Karpas-422 (cell line): ENCODE measurements at regions not wholly inside any gene's neighbourhood (a gene's known extent, or its start where the extent isn't known, plus 50 kb on each side); places are given as distances from the start of the nearest gene placed in this dataset.

Source experiments
- DNase-seq: peaks from one replicate; pipeline ENCODE4 v3.0.0-alpha.2; 2015
- H2AFZ ChIP-seq: fragments of 200-600 bp; sonication (generic); 2 replicates; pipeline ENCODE4 v1.6.1; 2014; ENCODE audit warnings: antibody characterized with exemption, low read length, mixed read lengths
- H3K27ac ChIP-seq: fragments of 200-600 bp; sonication (generic); 2 replicates; pipeline ENCODE4 v1.5.1; 2014; ENCODE audit warnings: mild to moderate bottlenecking, low read length, moderate library complexity
- H3K27me3 ChIP-seq: fragments of 200-600 bp; sonication (generic); 2 replicates; pipeline ENCODE4 v1.6.1; 2014; ENCODE audit warnings: low read length, mixed read lengths
- H3K36me3 ChIP-seq: fragments of 200-600 bp; sonication (generic); 2 replicates; pipeline ENCODE4 v1.6.1; 2014; ENCODE audit warnings: low read length, mixed read lengths; ENCODE audit not compliant: insufficient read depth
- H3K4me1 ChIP-seq: fragments of 200-600 bp; sonication (generic); 2 replicates; pipeline ENCODE4 v1.6.1; 2014; ENCODE audit warnings: mild to moderate bottlenecking, low read length, mixed read lengths
- H3K4me2 ChIP-seq: fragments of 200-600 bp; sonication (generic); 2 replicates; pipeline ENCODE4 v1.6.1; 2014; ENCODE audit warnings: low read length, low read depth, mild to moderate bottlenecking; ENCODE audit not compliant: poor library complexity, severe bottlenecking
- H3K4me3 ChIP-seq: fragments of 200-600 bp; sonication (generic); 2 replicates; pipeline ENCODE4 v1.5.1; 2014; ENCODE audit warnings: mild to moderate bottlenecking, antibody characterized with exemption, low read length, mixed read lengths
- H3K79me2 ChIP-seq: fragments of 200-600 bp; sonication (generic); 2 replicates; pipeline ENCODE4 v1.6.1; 2014; ENCODE audit warnings: mild to moderate bottlenecking, low read length, mixed read lengths
- H3K9ac ChIP-seq: fragments of 200-600 bp; sonication (generic); 2 replicates; pipeline ENCODE4 v1.6.0; 2014; ENCODE audit warnings: low read length
- H3K9me2 ChIP-seq: fragments of 200-600 bp; sonication (generic), shearing (Covaris generic); replicated peaks from 2 replicates; pipeline ENCODE4 v1.6.0; 2014; ENCODE audit warnings: mild to moderate bottlenecking, low read length, moderate library complexity; ENCODE audit not compliant: insufficient read depth
- H3K9me3 ChIP-seq: fragments of 300-700, 200-600 bp; sonication (generic); 2 replicates; pipeline ENCODE4 v1.6.1; 2014; ENCODE audit warnings: low read length, mixed read lengths
- H4K20me1 ChIP-seq: fragments of 200-600 bp; sonication (generic); 2 replicates; pipeline ENCODE4 v1.6.1; 2014; ENCODE audit warnings: mild to moderate bottlenecking, antibody characterized with exemption, low read length, low read depth; ENCODE audit not compliant: insufficient read depth

DNA sequence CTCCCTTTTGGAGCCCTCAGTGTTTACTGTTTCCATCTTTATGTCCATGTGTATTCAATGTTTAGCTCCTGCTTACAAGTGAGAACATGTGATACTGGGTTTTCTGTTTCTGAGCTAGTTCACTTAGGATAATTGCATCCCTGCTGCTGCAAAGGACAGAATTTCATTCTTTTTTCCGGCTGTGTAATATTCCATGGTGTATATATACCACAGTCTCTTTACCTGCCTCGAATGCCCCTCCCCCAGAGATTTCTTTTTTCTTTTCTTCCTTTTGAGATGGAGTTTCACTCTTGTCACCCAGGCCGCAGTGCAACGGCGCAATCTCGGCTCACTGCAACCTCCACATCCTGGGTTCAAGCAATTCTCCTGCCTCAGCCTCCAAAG lies 60.9 kb downstream of the RMI2 start:
- H4K20me1 ChIP-seq: no peaks in the 10 kb centered on the region
- H3K27me3 ChIP-seq: no peaks in the 10 kb centered on the region
- H3K79me2 ChIP-seq: no peaks in the 10 kb centered on the region
- no peak for DNase-seq
- H3K4me3 ChIP-seq: no peak overlapping the region
- H3K27ac ChIP-seq: no peak overlapping the region
- no peaks in the 10 kb centered on the region for H3K9me2 ChIP-seq
- no peaks in the 10 kb centered on the region for H3K36me3 ChIP-seq
- peaks cover 7% of the 10 kb centered on the region for H3K4me1 ChIP-seq
- no peak overlapping the region for H2AFZ ChIP-seq
- H3K9me3 ChIP-seq: no peaks in the 10 kb centered on the region
- no peak overlapping the region for H3K4me2 ChIP-seq
- H3K9ac ChIP-seq: no peak overlapping the region

DNA sequence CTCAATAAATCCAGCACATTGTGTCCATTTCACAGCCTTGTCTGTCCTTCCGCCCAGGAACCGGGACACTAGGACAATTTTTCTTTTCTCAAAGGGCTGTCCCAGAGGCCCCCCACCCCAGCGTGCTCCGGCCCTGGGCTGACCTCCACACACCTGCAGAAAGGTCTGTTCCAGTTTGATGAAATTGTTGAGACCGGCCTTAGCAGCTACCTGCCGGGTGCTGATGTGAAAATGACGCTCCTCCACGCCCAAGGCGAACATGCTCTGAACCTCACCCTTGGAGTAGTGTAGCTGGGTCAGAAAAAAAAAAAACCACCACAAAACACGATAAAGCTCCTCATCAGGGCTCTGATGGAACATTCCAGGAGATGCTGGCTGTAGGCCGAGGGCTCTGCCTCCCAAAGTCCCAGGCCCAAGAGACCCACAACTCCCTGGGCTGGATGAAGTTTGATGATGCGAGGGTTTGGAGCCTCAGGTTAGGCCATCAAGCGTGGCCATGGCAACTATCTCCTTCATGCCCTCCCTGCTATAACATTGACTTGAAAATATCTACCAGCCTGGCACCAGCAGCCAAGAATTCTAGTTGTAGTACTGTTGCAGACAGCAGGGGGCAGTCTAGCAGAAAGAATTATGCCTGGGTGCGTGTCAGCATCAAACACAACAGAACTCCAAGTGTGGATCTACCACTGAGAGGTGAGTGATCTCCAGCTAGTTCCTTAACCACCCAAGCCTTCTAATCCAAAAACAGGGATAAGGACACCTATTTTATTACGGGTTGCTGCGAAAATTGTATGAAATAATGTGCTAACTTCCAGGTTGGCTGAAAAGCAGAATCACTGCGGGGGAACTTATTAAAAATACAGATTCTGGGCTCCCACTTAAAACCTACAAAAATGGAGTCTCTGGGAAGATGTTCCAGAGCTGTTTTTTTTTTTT lies 62.1 kb downstream of the RMI2 start:
- peak; percentile 88 for DNase-seq
- H2AFZ ChIP-seq: no peak overlapping the region
- H3K27me3 ChIP-seq: no peaks in the 10 kb centered on the region

DNA sequence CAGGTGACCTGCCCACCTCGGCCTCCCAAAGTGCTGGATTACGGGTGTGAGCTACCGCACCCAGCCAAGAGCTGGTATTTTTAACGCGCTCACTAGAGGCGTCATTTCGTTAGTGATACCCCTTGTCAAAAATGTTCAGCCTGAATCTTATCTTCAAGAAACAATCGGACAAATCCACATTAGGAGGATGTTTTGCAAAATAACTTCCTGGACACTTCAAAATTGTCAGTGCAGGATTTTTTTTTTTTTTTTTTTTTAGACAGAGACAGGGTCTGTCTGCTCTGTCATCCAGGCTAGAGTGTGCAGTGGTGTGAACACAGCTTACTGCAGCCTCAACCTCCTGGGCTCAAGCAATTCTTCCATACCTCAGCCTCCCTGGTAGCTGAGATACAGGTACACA lies 63.0 kb downstream of the RMI2 start:
- Histone ChIP-seq H3K36me3 (no peaks in the 10 kb centered on the region), H3K79me2 (no peaks in the 10 kb centered on the region), H3K27ac (no peak overlapping the region), H3K4me3 (no peak overlapping the region), H4K20me1 (no peaks in the 10 kb centered on the region), H3K9ac (no peak overlapping the region), H3K4me2 (no peak overlapping the region), H3K4me1 (peaks cover 7% of the 10 kb centered on the region), H3K9me3 (no peaks in the 10 kb centered on the region), H3K27me3 (no peaks in the 10 kb centered on the region), H3K9me2 (no peaks in the 10 kb centered on the region), H2AFZ (no peak overlapping the region)
- no peak for DNase-seq

More for the DNA sequence above, 62.1 kb downstream of the RMI2 start:
- H4K20me1 ChIP-seq: no peaks in the 10 kb centered on the region
- peaks cover 7% of the 10 kb centered on the region for H3K4me1 ChIP-seq
- H3K36me3 ChIP-seq: no peaks in the 10 kb centered on the region
- no peak overlapping the region for H3K27ac ChIP-seq
- no peaks in the 10 kb centered on the region for H3K9me3 ChIP-seq
- H3K9me2 ChIP-seq: no peaks in the 10 kb centered on the region
- no peak overlapping the region for H3K9ac ChIP-seq
- no peaks in the 10 kb centered on the region for H3K79me2 ChIP-seq
- no peak overlapping the region for H3K4me3 ChIP-seq
- no peak overlapping the region for H3K4me2 ChIP-seq

DNA sequence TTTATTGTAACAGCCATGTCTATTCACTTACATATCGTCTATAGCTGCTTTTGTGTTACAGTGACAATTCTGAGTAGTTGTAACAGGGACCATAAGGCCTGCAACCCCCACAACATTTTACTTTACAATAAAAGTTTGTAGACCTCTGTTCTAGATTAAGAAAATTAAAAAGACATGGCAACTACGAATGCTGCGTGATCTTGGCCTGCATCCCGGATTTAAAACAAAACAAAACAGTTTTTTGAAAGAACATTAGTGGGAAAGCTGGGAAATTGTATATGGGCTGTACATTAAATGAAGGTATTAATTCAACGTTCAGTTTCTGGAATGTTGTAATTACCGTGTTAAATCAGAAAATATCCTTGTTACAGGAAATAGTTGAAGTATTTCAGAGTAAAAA lies 64.1 kb downstream of the RMI2 start:
- Histone ChIP-seq H3K27ac (no peak overlapping the region), H3K9me2 (no peaks in the 10 kb centered on the region), H3K4me2 (no peak overlapping the region), H4K20me1 (no peaks in the 10 kb centered on the region), H3K36me3 (no peaks in the 10 kb centered on the region), H3K9me3 (no peaks in the 10 kb centered on the region), H3K79me2 (no peaks in the 10 kb centered on the region), H2AFZ (no peak overlapping the region), H3K27me3 (no peaks in the 10 kb centered on the region), H3K4me3 (no peak overlapping the region), H3K4me1 (peaks cover 7% of the 10 kb centered on the region), H3K9ac (no peak overlapping the region)
- DNase-seq: no peak

DNA sequence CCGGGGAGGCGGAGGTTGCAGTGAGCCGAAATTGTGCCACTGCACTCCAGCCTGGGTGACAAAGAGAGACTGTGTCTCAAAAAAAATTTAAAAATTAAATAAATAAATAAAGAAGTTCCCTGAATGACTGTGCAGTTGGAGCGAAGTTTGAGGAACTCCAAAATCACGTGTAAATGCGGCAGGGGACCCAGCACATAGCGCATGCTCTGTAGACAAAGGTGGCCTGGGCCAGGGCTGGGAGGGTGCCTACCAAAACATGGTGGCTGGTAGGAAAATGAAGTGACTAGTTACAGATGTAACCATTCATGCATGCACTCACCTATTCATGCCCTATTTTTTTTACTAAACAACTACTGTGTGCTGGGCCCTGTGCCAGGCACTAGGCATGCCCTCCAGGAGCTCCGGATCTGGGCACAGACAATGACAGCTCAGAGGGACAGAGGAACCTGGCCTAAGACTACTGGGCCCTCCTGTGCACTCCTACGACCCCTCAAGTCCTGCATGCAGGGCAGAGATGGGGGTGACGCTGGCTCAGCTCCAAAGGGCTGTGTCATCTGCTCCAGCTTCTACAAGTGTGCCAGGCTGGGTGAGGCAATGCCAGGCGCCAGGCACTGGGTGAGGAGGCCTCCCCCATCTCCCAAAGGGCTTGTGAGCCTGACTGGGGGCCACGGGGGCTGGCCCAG lies 65.3 kb downstream of the RMI2 start:
- no peak overlapping the region for H3K9ac ChIP-seq
- no peaks in the 10 kb centered on the region for H3K36me3 ChIP-seq
- no peaks in the 10 kb centered on the region for H3K9me2 ChIP-seq
- no peaks in the 10 kb centered on the region for H4K20me1 ChIP-seq
- H3K27me3 ChIP-seq: no peaks in the 10 kb centered on the region
- H3K4me3 ChIP-seq: no peak overlapping the region
- H3K9me3 ChIP-seq: no peaks in the 10 kb centered on the region
- H2AFZ ChIP-seq: no peak overlapping the region
- peaks cover 7% of the 10 kb centered on the region for H3K4me1 ChIP-seq
- H3K27ac ChIP-seq: no peak overlapping the region
- DNase-seq: no peak
- H3K4me2 ChIP-seq: no peak overlapping the region
- H3K79me2 ChIP-seq: no peaks in the 10 kb centered on the region

DNA sequence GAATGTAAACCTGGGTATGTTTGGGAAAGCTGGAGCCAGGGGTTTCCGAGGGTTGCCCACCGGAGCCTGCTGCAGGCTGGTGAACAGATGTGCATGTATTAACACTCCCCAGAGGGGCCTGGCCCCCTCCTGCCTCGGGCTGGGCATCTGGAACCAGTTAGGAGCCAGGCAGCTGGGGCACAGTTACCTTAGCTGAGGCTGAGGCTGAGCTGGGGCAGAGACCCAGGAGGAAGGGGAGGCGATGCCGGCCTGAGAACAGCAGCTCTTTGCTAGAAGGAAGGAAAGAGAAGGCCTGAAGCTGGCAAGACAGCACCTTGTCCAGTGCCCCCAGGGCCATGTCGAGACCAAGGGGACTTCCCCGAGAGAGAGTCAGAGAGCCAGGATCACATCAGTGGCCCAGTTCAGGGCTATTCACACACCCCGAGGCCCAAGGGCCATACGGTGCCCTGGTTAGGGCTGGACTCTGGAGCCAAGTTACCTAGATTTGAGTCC lies 65.8 kb downstream of the RMI2 start:
- Histone ChIP-seq H3K27me3 (no peaks in the 10 kb centered on the region), H3K4me2 (no peak overlapping the region), H4K20me1 (no peaks in the 10 kb centered on the region), H3K9me3 (no peaks in the 10 kb centered on the region), H3K36me3 (no peaks in the 10 kb centered on the region), H3K9ac (no peak overlapping the region), H2AFZ (no peak overlapping the region), H3K4me1 (peaks cover 7% of the 10 kb centered on the region), H3K27ac (no peak overlapping the region), H3K4me3 (no peak overlapping the region), H3K79me2 (no peaks in the 10 kb centered on the region), H3K9me2 (no peaks in the 10 kb centered on the region)
- DNase-seq: no peak

DNA sequence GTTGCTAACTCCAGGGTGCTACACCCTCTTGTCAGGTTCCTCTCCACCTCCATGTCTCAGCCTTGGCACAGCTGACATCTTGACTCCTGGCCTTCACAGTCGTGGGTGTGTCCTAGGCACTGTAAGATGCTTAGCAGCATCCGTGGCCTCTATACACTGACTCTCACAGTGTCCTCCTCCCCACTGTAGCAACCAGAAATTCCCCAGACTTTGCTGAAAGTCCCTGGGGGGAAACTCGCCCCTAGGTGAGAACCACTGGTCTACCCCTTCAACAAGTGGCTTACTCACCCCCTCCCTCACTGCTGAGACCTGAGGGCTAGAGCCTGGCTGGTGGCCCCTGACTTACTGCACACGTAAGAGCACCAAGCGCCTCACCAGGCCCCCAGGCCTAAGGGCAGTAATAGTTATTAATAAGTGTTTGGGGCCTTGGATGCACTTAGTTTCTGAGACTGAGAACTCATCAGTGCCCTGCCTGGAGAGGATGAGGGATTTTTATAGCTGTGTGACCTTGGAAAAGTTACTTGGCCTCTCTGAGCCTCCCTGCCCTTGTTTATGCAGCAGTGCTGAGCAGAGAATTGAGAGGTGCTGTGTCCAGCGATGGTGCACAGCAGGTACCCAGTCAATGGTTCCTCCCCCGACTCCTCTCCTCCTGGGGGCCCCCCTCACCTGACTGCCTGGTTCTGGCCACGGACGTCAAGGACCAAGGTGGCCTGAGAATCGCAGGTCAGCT lies 67.1 kb downstream of the RMI2 start:
- Histone ChIP-seq H3K9ac (no peak overlapping the region), H3K4me2 (no peak overlapping the region), H3K9me3 (no peaks in the 10 kb centered on the region), H2AFZ (no peak overlapping the region), H3K27me3 (no peaks in the 10 kb centered on the region), H3K4me1 (peaks cover 7% of the 10 kb centered on the region), H3K27ac (no peak overlapping the region), H3K36me3 (no peaks in the 10 kb centered on the region), H3K79me2 (no peaks in the 10 kb centered on the region), H4K20me1 (no peaks in the 10 kb centered on the region), H3K4me3 (no peak overlapping the region), H3K9me2 (no peaks in the 10 kb centered on the region)
- DNase-seq: no peak
